GM18505 (cell line): ENCODE measurements at regions not wholly inside any gene's neighbourhood (a gene's known extent, or its start where the extent isn't known, plus 50 kb on each side); places are given as distances from the start of the nearest gene placed in this dataset.

Experiments
- ATAC-seq: cut with Tn5 transposase; IDR thresholded peaks from one replicate; pipeline ENCODE4 v1.9.1; 2021; ENCODE audit not compliant: unreplicated experiment
- POLR2A ChIP-seq: IDR thresholded peaks from 4 replicates; pipeline ENCODE4 v1.6.1; 2011; ENCODE audit warnings: borderline replicate concordance; ENCODE audit not compliant: insufficient read depth, insufficient read length; ENCODE audit errors: extremely low read depth

DNA sequence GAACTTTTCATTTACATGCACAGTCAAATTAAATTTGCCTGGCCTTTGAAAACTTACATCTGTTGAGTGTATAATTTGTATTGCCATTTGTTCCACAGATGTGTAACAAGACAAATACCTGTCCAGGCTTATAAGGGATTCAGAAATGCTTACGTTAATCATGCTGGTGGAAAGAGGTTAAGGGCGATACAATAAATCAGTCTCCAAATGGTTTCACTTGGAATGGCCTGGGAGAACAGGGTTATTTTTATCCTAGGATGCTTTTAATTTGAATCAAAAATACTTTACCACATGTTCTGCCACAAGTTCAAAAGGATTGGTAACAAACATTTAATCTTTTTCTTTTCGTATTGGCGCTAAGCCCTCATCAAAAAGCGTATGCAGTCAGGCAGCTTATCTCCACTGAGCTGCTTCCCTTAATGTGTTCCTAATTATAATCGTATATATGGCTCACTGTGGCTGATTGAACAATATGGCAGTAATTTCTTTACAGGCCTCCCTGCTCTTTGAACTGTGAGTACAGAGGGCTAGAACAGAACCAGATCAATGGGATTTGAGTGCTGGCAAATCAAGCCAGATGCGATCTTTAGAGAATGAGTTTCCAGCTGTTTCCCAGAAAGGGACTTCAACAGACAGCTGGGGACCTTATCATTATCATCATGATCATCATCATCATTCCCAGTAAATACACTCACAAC is 425.7 kb downstream of the SPRY2 start:
- no peak for ATAC-seq
- no peak for TF ChIP-seq POLR2A

GRCh38 chr13:79913141-79913827 is 427.6 kb downstream of the SPRY2 start:
- ATAC-seq, result no peak
- no peak for TF ChIP-seq POLR2A

DNA sequence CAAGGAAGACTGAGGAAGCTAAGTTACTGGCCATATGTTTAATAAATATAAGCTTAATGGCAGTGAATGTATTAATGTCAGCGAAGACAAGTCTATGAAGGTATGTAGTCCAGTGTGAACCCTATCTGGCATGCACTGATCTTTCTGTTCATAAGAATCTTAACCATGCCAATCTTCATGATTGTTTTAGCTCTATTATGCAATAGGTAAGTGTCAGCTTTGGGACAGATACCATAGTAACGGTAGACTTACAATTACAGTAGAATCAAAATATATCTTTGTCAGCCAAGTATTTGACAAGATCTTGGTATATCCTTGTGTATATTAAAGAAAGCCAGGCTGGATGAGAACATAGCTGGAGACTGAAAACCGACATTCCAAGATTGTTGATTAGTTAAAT is 428.5 kb downstream of the SPRY2 start:
- no peak for ATAC-seq
- TF ChIP-seq POLR2A, result no peak

GRCh38 chr13:79910875-79911540 is 429.9 kb downstream of the SPRY2 start:
- TF ChIP-seq POLR2A, result no peak
- no peak for ATAC-seq

GRCh38 chr13:79909644-79910043 is 428.7 kb downstream of the NDFIP2 start:
- ATAC-seq, result no peak
- TF ChIP-seq POLR2A, result no peak

GRCh38 chr13:79908381-79908780 is 427.4 kb downstream of the NDFIP2 start:
- no peak for ATAC-seq
- TF ChIP-seq POLR2A, result no peak

DNA sequence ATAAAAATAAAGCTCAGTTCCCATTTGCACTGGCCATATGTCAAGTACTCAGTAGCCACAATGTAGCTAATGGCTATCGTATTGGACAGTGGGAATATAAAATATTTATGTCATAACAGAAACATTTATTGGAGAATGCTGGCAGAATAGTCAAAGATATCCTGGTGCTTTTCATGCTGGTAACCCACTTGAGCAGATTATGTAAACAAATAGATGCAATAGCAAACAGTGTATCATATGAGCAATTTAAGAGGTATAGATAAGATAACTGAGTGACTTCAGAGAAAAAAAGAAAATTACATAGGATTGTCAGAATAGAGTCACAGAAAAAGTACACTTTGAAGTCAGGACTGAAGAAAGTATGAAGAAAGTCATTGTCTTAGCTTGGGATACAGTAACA is 426.6 kb downstream of the NDFIP2 start:
- no peak for TF ChIP-seq POLR2A
- no peak for ATAC-seq

- ATAC-seq, result no peak
- TF ChIP-seq POLR2A, result no peak
Observed at GRCh38 chr13:79906345-79906744, 425.4 kb downstream of the NDFIP2 start.

DNA sequence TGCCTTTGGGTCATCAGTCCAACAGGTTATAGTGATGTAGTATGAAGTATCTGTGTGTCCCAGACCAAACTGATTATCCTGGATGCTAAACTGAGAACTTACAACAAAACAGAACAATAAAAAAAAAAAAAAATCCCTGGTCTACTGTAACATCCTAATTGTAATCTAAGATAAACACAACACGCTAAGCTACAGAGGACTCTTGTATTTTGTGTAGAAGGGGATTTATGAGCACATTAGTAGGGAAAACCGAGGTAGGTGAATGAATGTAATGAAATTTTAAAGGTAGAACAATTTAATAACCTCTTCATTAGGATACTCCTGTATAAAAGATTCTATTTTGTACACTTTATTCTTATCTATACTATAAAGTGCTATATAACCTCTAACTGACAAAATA is 424.1 kb downstream of the NDFIP2 start:
- ATAC-seq, result no peak
- TF ChIP-seq POLR2A, result no peak

- TF ChIP-seq POLR2A, result no peak
- ATAC-seq, result no peak
Observed at GRCh38 chr13:79904581-79904980, 423.6 kb downstream of the NDFIP2 start.

DNA sequence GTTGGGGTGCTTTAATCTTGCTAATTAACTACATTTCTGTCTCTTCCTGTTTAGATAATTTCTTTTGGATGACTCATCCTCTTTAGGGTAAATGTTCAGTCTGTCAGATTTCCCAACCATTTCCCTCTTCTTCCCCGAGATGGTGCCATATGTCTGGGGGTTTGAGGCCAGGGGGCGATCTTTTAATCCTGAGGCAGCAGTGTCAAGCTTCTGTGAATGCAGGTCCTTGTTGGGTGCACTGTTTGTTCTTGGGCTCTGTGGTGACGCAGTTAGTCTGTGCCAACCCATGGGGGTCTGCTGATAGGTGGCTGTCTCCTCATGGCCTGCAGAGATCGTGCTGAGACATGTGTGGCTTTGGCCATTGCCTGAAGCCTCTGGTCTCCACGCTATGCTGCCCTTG is 420.4 kb downstream of the NDFIP2 start:
- no peak for ATAC-seq
- no peak for TF ChIP-seq POLR2A

DNA sequence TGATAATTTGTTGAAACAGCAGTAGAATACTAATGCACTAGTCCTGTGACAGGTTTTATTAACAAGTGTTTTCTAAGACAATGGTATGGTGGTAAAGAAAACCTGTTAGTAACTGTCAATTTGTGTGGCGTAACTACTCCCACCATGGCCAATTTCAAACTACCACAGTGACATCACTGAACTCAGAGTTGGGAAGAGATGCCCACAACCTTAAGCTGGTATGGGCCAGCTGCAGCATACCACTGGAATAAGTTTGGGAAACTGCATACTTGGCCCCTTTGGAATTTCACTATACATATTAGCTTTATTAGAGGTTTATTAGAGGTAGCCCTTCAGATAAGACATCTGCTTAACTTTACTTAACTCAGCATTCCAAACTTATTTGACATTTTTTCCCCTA is 419.4 kb downstream of the NDFIP2 start:
- TF ChIP-seq POLR2A, result no peak

DNA sequence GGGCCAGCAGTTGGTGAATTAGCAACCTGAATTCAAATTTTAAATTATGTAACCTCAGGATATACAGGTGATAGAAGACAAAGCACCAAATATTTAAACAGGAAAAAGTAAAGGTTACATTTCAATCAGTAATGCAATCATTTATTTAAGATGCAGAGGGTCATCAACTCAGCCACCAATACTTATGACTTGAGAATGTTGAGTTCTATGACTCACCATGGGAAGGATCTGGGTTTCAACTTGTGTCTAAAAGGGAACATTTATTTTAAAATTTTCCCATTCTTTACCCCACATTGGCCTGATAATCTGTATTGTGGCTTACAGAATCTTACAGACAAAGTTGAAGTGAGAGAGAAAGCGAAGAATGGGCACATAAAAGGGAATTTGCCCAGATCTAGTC is 418.0 kb downstream of the NDFIP2 start:
- no peak for ATAC-seq
- TF ChIP-seq POLR2A, result no peak

More for the DNA sequence above, 419.4 kb downstream of the NDFIP2 start:
- no peak for ATAC-seq
